ENCODE measurements at regions not wholly inside any gene's neighbourhood (a gene's known extent, or its start where the extent isn't known, plus 50 kb on each side); places are given as distances from the start of the nearest gene placed in this dataset.

- H3K27ac Mint-ChIP-seq (ENCODE audit: unreplicated experiment) = no peak overlapping the region
- H3K36me3 Mint-ChIP-seq (ENCODE audit: low read depth, unreplicated experiment) = no peaks in the 10 kb centered on the region
- H3K4me3 Mint-ChIP-seq (ENCODE audit: unreplicated experiment) = no peak overlapping the region
- H3K27me3 Mint-ChIP-seq (ENCODE audit: unreplicated experiment) = no peaks in the 10 kb centered on the region
- no peak for DNase-seq (ENCODE audit: low spot score)
- no peaks in the 10 kb centered on the region for H3K9me3 Mint-ChIP-seq (ENCODE audit: unreplicated experiment)
- H3K4me1 Mint-ChIP-seq (ENCODE audit: unreplicated experiment) = no peaks in the 10 kb centered on the region
- TF ChIP-seq, protein P1, sequence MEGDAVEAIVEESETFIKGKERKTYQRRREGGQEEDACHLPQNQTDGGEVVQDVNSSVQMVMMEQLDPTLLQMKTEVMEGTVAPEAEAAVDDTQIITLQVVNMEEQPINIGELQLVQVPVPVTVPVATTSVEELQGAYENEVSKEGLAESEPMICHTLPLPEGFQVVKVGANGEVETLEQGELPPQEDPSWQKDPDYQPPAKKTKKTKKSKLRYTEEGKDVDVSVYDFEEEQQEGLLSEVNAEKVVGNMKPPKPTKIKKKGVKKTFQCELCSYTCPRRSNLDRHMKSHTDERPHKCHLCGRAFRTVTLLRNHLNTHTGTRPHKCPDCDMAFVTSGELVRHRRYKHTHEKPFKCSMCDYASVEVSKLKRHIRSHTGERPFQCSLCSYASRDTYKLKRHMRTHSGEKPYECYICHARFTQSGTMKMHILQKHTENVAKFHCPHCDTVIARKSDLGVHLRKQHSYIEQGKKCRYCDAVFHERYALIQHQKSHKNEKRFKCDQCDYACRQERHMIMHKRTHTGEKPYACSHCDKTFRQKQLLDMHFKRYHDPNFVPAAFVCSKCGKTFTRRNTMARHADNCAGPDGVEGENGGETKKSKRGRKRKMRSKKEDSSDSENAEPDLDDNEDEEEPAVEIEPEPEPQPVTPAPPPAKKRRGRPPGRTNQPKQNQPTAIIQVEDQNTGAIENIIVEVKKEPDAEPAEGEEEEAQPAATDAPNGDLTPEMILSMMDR (IDR thresholded peaks at IDR 0.05; ENCODE audit: unreplicated experiment) = no peak
Measured at GRCh38 chrX:87045352-87045751, 472.2 kb upstream of the KLHL4 start.

DNA sequence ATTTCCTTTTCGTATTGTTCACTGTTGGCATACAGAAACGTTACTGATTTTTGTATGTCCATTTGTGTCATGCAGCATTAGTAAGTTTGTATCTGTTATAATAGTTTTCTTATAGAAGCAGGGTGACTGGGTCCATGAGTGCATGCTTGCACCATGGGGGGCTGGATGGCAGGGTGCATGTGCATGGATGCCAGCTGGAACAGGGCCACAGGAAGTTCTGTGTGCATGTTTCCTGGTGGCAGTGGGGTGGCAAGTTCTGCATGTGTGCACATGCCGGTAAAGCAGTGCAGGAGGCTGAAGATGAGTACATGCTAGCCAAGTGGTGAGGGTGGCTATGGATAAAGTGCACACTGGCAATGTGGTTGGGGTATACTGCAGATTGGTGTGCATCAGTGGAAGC lies 468.0 kb upstream of the KLHL4 start:
- Mint-ChIP-seq H3K4me3 (ENCODE audit: unreplicated experiment) (no peak overlapping the region), H3K9me3 (ENCODE audit: unreplicated experiment) (no peaks in the 10 kb centered on the region), H3K27ac (ENCODE audit: unreplicated experiment) (no peak overlapping the region), H3K27me3 (ENCODE audit: unreplicated experiment) (no peaks in the 10 kb centered on the region), H3K36me3 (ENCODE audit: low read depth, unreplicated experiment) (no peaks in the 10 kb centered on the region), H3K4me1 (ENCODE audit: unreplicated experiment) (no peaks in the 10 kb centered on the region)
- TF ChIP-seq, protein P1 (IDR thresholded peaks at IDR 0.05; ENCODE audit: unreplicated experiment) = no peak
- DNase-seq (ENCODE audit: low spot score) = no peak

DNA sequence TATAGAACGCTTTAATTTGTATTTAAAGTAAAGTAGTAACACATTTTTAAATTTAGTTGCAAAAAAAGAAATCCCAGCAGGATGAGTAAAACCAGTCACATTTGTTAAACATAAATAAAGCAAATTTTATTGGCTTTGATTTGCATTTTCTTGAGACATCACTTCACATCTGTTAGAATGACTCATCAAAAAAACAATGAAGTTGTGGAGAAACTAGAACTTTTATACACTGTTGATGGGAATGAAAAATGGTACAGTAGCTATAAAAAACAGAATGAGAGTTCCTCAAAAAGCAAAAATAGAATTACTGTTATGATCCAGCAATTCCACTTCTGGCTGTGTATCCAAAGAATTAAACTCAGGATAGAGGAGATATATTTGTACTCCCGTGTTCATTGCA lies 454.0 kb upstream of the KLHL4 start:
- no peak overlapping the region for H3K4me3 Mint-ChIP-seq (ENCODE audit: unreplicated experiment)

GRCh38 chrX:87064502-87064901 lies 453.1 kb upstream of the KLHL4 start:
- H3K27ac Mint-ChIP-seq (ENCODE audit: unreplicated experiment) = no peak overlapping the region
- DNase-seq (ENCODE audit: low spot score) = no peak
- H3K36me3 Mint-ChIP-seq (ENCODE audit: low read depth, unreplicated experiment) = no peaks in the 10 kb centered on the region
- H3K4me1 Mint-ChIP-seq (ENCODE audit: unreplicated experiment) = no peaks in the 10 kb centered on the region
- no peaks in the 10 kb centered on the region for H3K9me3 Mint-ChIP-seq (ENCODE audit: unreplicated experiment)
- H3K27me3 Mint-ChIP-seq (ENCODE audit: unreplicated experiment) = no peaks in the 10 kb centered on the region
- TF ChIP-seq, protein P1 (IDR thresholded peaks at IDR 0.05; ENCODE audit: unreplicated experiment) = no peak
- no peak overlapping the region for H3K4me3 Mint-ChIP-seq (ENCODE audit: unreplicated experiment)

More for the DNA sequence above, 454.0 kb upstream of the KLHL4 start:
- H3K4me1 Mint-ChIP-seq (ENCODE audit: unreplicated experiment) = no peaks in the 10 kb centered on the region
- H3K36me3 Mint-ChIP-seq (ENCODE audit: low read depth, unreplicated experiment) = no peaks in the 10 kb centered on the region
- no peak overlapping the region for H3K27ac Mint-ChIP-seq (ENCODE audit: unreplicated experiment)
- no peaks in the 10 kb centered on the region for H3K9me3 Mint-ChIP-seq (ENCODE audit: unreplicated experiment)
- TF ChIP-seq, protein P1 (IDR thresholded peaks at IDR 0.05; ENCODE audit: unreplicated experiment) = no peak
- no peaks in the 10 kb centered on the region for H3K27me3 Mint-ChIP-seq (ENCODE audit: unreplicated experiment)
- no peak for DNase-seq (ENCODE audit: low spot score)

GRCh38 chrX:87067795-87068369 lies 449.7 kb upstream of the KLHL4 start:
- Mint-ChIP-seq H3K36me3 (ENCODE audit: low read depth, unreplicated experiment) (no peaks in the 10 kb centered on the region), H3K4me1 (ENCODE audit: unreplicated experiment) (no peaks in the 10 kb centered on the region), H3K27ac (ENCODE audit: unreplicated experiment) (no peak overlapping the region)

More at GRCh38 chrX:87067795-87068369, 449.7 kb upstream of the KLHL4 start:
- TF ChIP-seq, protein P1 (IDR thresholded peaks at IDR 0.05; ENCODE audit: unreplicated experiment) = no peak
- no peak for DNase-seq (ENCODE audit: low spot score)
- no peaks in the 10 kb centered on the region for H3K9me3 Mint-ChIP-seq (ENCODE audit: unreplicated experiment)
- no peak overlapping the region for H3K4me3 Mint-ChIP-seq (ENCODE audit: unreplicated experiment)
- no peaks in the 10 kb centered on the region for H3K27me3 Mint-ChIP-seq (ENCODE audit: unreplicated experiment)

Measured in endothelial cell (in vitro differentiated cells).